ENCODE measurements at regions not wholly inside any gene's neighbourhood (a gene's known extent, or its start where the extent isn't known, plus 50 kb on each side); places are given as distances from the start of the nearest gene placed in this dataset.

DNA sequence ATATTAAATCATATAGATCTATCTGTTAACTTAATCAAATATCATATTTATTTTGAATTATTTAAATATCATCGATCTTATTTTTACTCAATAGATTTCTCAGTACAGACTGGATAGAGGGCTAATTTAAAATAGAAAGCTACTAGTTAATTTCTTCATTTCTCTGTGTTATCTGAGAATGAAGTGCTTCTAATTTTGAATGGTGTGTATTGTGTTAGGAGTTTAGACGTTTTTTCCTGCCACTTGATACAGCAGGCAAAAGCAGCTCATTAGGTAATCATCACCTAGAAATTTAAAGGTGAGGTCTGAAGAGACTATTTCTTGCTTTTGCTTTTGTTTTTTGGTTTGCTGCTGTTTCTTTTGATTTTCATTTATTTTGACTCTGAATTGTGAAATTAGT is 948.8 kb upstream of the TENM3 start:
- ChIA-PET POLR2A (no interaction called here), CTCF (interaction anchor here (0.9 kb wide), 1 partner anchor 235 kb away, joined by 3 read pairs; no protein-coding TSS in a partner anchor), RAD21 (ENCODE audit: low non-redundant PET in 1 of 2, low total read pairs in 2 of 2, uncharacterized antibody in 2 of 2, unreplicated experiment in 2 of 2) (no interaction called here)
- Histone ChIP-seq H3K9ac (ENCODE audit: low read length) (no peak overlapping the region), H3K4me2 (ENCODE audit: low read length) (no peak overlapping the region), H3K36me3 (ENCODE audit: control insufficient read depth in 1 of 2, insufficient read depth in 2 of 2, low read length in 2 of 2) (no peaks in the 10 kb centered on the region), H2AFZ (ENCODE audit: low read depth, low read length, poor library complexity, severe bottlenecking) (no peak overlapping the region), H3K27ac (ENCODE audit: low read depth, low read length) (no peak overlapping the region), H3K9me3 (ENCODE audit: control insufficient read depth in 1 of 2, insufficient read depth in 1 of 2, low read depth in 1 of 2, low read length in 2 of 2) (no peaks in the 10 kb centered on the region), H3K9me2 (ENCODE audit: insufficient read depth) (no peaks in the 10 kb centered on the region), H3K4me3 (replicated peaks in 1 of 2; ENCODE audit: low read depth in 1 of 2, low read length in 2 of 2) (no peak overlapping the region), H3K79me2 (ENCODE audit: insufficient read depth, low read length) (no peaks in the 10 kb centered on the region), H3K27me3 (ENCODE audit: insufficient read depth, low read length) (peaks cover 8% of the 10 kb centered on the region; the same call in 1 of the 2 replicates), H3K4me1 (ENCODE audit: control insufficient read depth in 1 of 2, insufficient read depth in 2 of 2, low read length in 2 of 2) (no peaks in the 10 kb centered on the region), H4K20me1 (ENCODE audit: insufficient read depth) (no peaks in the 10 kb centered on the region)
- no peak for DNase-seq (ENCODE audit: low read depth, low spot score)
- intact Hi-C loops (cut with micrococcal nuclease), result no loop called here
- TF ChIP-seq CBX3 (IDR thresholded peaks at IDR 0.05; ENCODE audit: low read depth) (no peak), FOSL1 (IDR thresholded peaks at IDR 0.05; ENCODE audit: low read depth) (no peak)
- ATAC-seq, result no peak
- BruUV-seq (replicated peaks), result no TSS peak

GRCh38 chr4:181301735-181302710 is 941.2 kb upstream of the TENM3 start:
- no peaks in the 10 kb centered on the region for H3K9me3 ChIP-seq (ENCODE audit: control insufficient read depth in 1 of 2, insufficient read depth in 1 of 2, low read depth in 1 of 2, low read length in 2 of 2)
- H3K4me2 ChIP-seq (ENCODE audit: low read length), result peak overlapping the region; percentile 43
- peak overlapping the region; percentile 59 for H2AFZ ChIP-seq (ENCODE audit: low read depth, low read length, poor library complexity, severe bottlenecking)
- no peak overlapping the region for H3K4me3 ChIP-seq (replicated peaks in 1 of 2; ENCODE audit: low read depth in 1 of 2, low read length in 2 of 2)
- ATAC-seq (peak; percentile 92), DNase-seq (ENCODE audit: low read depth, low spot score) (peak; percentile 41)
- H3K4me1 ChIP-seq (ENCODE audit: control insufficient read depth in 1 of 2, insufficient read depth in 2 of 2, low read length in 2 of 2), result no peaks in the 10 kb centered on the region
- H4K20me1 ChIP-seq (ENCODE audit: insufficient read depth), result no peaks in the 10 kb centered on the region
- no peak overlapping the region for H3K9ac ChIP-seq (ENCODE audit: low read length)
- POLR2A ChIA-PET, result no interaction called here
- H3K36me3 ChIP-seq (ENCODE audit: control insufficient read depth in 1 of 2, insufficient read depth in 2 of 2, low read length in 2 of 2), result no peaks in the 10 kb centered on the region
- CTCF ChIA-PET, result interaction anchor here (0.6 to 4.7 kb wide), 11 partner anchors 8 to 1623 kb away, joined by 3 to 50 read pairs (median 4); no protein-coding TSS in a partner anchor
- H3K9me2 ChIP-seq (ENCODE audit: insufficient read depth), result no peaks in the 10 kb centered on the region
- RAD21 ChIA-PET (ENCODE audit: low non-redundant PET in 1 of 2, low total read pairs in 2 of 2, uncharacterized antibody in 2 of 2, unreplicated experiment in 2 of 2), result interaction anchor here (0.6 to 1.0 kb wide), 7 partner anchors 10 to 227 kb away, joined by 3 to 4 read pairs (median 3); no protein-coding TSS in a partner anchor
- no TSS peak for BruUV-seq (replicated peaks)
- no peaks in the 10 kb centered on the region for H3K27me3 ChIP-seq (ENCODE audit: insufficient read depth, low read length)
- no peaks in the 10 kb centered on the region for H3K79me2 ChIP-seq (ENCODE audit: insufficient read depth, low read length)
- peak; percentile 58 for TF ChIP-seq RAD21 (IDR thresholded peaks at IDR 0.05; ENCODE audit: low read depth)
- no peak for TF ChIP-seq ZFX (IDR thresholded peaks at IDR 0.05)
- TF ChIP-seq, protein P1, sequence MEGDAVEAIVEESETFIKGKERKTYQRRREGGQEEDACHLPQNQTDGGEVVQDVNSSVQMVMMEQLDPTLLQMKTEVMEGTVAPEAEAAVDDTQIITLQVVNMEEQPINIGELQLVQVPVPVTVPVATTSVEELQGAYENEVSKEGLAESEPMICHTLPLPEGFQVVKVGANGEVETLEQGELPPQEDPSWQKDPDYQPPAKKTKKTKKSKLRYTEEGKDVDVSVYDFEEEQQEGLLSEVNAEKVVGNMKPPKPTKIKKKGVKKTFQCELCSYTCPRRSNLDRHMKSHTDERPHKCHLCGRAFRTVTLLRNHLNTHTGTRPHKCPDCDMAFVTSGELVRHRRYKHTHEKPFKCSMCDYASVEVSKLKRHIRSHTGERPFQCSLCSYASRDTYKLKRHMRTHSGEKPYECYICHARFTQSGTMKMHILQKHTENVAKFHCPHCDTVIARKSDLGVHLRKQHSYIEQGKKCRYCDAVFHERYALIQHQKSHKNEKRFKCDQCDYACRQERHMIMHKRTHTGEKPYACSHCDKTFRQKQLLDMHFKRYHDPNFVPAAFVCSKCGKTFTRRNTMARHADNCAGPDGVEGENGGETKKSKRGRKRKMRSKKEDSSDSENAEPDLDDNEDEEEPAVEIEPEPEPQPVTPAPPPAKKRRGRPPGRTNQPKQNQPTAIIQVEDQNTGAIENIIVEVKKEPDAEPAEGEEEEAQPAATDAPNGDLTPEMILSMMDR (IDR thresholded peaks at IDR 0.05 in 2 of 3, conservative IDR thresholded peaks at IDR 0.05 in 1 of 3; ENCODE audit: borderline replicate concordance in 1 of 3, insufficient read depth in 1 of 3, low read depth in 2 of 3, low read length in 2 of 3), result peak; percentile 40 to 85 (median 75); a peak in 5 of 6 replicates
- no peak overlapping the region for H3K27ac ChIP-seq (ENCODE audit: low read depth, low read length)
- intact Hi-C loops (cut with micrococcal nuclease), result loop anchor here (1.0 to 5.0 kb wide), 4 partner anchors 226 to 1625 kb away; no protein-coding TSS in a partner anchor

All from HCT116 (cell line).